Small intestine (tissue), 7 donors: ENCODE measurements at regions not wholly inside any gene's neighbourhood (a gene's known extent, or its start where the extent isn't known, plus 50 kb on each side); places are given as distances from the start of the nearest gene placed in this dataset.

Source experiments
- DNase-seq, 2 donors: peaks; one replicate each; pipeline versions ENCODE4 v3.0.0 to v3.0.0-alpha.2; 2013
- FAIRE-seq: peaks from 2 replicates; lab custom pipeline; 2012; peaks lifted over from hg19 to GRCh38; lab: Jason Lieb, UNC
- H3K27ac ChIP-seq, 3 donors: one replicate each; pipeline ENCODE4 v1.5.1; 2013; ENCODE audit warnings: low read length in 2 of 3, mild to moderate bottlenecking in 2 of 3, control low read depth in 1 of 3, inconsistent platforms in 1 of 3, low read depth in 1 of 3, moderate library complexity in 1 of 3
- H3K27me3 ChIP-seq, 3 donors: one replicate each; pipeline ENCODE4 v1.6.1; 2013; ENCODE audit warnings: low read length in 3 of 3, inconsistent platforms in 1 of 3; ENCODE audit not compliant: control insufficient read depth in 3 of 3, insufficient read depth in 3 of 3
- H3K36me3 ChIP-seq, 3 donors: one replicate each; pipeline ENCODE4 v1.6.1; 2013; ENCODE audit warnings: low read length in 3 of 3, inconsistent platforms in 1 of 3, low read depth in 1 of 3, mild to moderate bottlenecking in 1 of 3, moderate library complexity in 1 of 3; ENCODE audit not compliant: control insufficient read depth in 3 of 3, insufficient read depth in 2 of 3
- H3K4me1 ChIP-seq, 3 donors: one replicate each; pipeline ENCODE4 v1.6.1; 2013; ENCODE audit warnings: low read length in 2 of 3, inconsistent platforms in 1 of 3, low read depth in 1 of 3, mild to moderate bottlenecking in 1 of 3, moderate library complexity in 1 of 3; ENCODE audit not compliant: control insufficient read depth in 3 of 3, insufficient read depth in 2 of 3
- H3K4me3 ChIP-seq, 3 donors: one replicate each; pipeline ENCODE4 v1.5.1; 2013; ENCODE audit warnings: low read length in 3 of 3, control low read depth in 1 of 3, inconsistent platforms in 1 of 3, low read depth in 1 of 3, mild to moderate bottlenecking in 1 of 3, moderate library complexity in 1 of 3
- H3K9me3 ChIP-seq, 2 donors: one replicate each; pipeline ENCODE4 v1.6.1; 2013; ENCODE audit warnings: low read depth in 1 of 2, low read length in 1 of 2; ENCODE audit not compliant: control insufficient read depth in 2 of 2, insufficient read depth in 1 of 2
- WGBS, 3 donors: extraction: QIAGEN DNeasy Blood & Tissue Kit; methylation state at CpG; one replicate each; pipeline ENCODE4 v1.1.7; 2013; 5-methylcytosine and 5-hydroxymethylcytosine counted together
- donor health status: healthy with polysubstance abuse.
- donor health status: control.
- donor health status: control.
- donor health status: Bipolar disorder and iron deficiency.
- donor health status: healthy.

DNA sequence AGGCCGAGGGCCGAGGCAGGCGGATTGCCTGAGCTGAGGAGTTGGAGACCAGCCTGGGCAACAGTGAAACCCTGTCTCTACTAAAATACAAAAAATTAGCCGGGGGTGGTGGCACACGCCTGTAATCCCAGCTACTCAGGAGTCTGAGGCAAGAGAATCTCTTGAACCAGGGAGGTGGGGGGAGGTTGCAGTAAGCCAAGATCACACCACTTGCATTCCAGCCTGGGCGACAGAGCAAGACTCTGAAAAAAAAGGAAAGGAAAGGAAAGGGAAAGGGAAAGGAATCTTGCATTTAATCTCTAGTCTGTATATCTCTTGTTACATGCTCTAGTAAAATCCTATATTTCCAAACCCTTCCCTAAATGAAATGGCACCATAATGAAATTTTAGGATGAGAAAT is 328.3 kb upstream of the ADGRL2 start:
- H3K27me3 ChIP-seq = no peaks in the 10 kb centered on the region
- no peak overlapping the region for H3K4me3 ChIP-seq
- no peak overlapping the region for H3K27ac ChIP-seq
- H3K4me1 ChIP-seq = no peaks in the 10 kb centered on the region
- FAIRE-seq (no peak), DNase-seq (no peak)
- no peaks in the 10 kb centered on the region for H3K9me3 ChIP-seq
- H3K36me3 ChIP-seq = no peaks in the 10 kb centered on the region
- 86 to 93% (median 92%) methylated on average over 6 of the region's 6 CpGs for whole genome bisulfite sequencing, 3 donors

DNA sequence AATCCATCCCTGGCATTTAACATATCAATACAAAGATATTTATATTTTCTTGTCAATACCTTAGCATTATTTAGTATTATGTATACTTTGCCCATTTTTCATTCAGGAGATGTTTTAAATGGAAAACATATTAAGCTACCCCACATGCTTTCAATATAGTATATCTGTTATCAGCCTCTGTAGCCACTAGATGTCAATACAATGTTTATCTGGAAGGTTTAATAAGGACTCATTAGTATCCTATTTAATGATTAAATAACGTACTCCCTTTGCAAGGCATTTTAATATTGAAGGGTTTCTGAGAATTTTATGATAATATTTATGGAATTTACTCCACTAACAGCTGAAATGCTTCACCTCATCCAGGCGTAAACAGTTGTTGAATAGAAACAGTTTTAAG is 329.5 kb upstream of the ADGRL2 start:
- no peak for DNase-seq
- Histone ChIP-seq H3K4me1 (no peaks in the 10 kb centered on the region), H3K27me3 (no peaks in the 10 kb centered on the region), H3K9me3 (no peaks in the 10 kb centered on the region), H3K4me3 (no peak overlapping the region), H3K36me3 (no peaks in the 10 kb centered on the region), H3K27ac (no peak overlapping the region)
- no peak for FAIRE-seq
- WGBS, 3 donors = 70 to 74% (median 70%) methylated on average over 2 of the region's 2 CpGs

DNA sequence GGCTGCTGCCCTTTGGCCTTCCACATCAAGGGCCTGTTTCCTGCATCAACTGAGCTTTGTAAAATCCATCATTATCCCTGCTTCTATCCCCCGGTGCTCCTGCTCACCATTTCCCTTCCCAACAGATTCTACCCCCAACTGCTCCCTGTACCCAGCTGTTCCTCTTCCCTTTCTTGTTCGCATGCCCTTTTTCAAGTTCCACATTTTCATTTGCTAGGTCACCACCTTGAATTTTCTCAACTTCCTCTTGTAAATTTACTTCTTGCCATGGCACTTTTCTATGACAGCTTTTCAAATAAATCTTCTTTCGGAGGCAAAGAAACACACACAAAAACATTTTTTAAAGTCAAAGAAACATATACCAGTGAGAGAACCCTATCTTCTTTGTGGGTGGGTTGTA is 330.5 kb upstream of the ADGRL2 start:
- Histone ChIP-seq H3K4me3 (no peak overlapping the region), H3K4me1 (no peaks in the 10 kb centered on the region), H3K27ac (no peak overlapping the region), H3K9me3 (no peaks in the 10 kb centered on the region), H3K27me3 (no peaks in the 10 kb centered on the region), H3K36me3 (no peaks in the 10 kb centered on the region)
- DNase-seq (no peak), FAIRE-seq (no peak)
- WGBS, 3 donors = 67 to 81% (median 78%) methylated on average over 3 of the region's 3 CpGs

DNA sequence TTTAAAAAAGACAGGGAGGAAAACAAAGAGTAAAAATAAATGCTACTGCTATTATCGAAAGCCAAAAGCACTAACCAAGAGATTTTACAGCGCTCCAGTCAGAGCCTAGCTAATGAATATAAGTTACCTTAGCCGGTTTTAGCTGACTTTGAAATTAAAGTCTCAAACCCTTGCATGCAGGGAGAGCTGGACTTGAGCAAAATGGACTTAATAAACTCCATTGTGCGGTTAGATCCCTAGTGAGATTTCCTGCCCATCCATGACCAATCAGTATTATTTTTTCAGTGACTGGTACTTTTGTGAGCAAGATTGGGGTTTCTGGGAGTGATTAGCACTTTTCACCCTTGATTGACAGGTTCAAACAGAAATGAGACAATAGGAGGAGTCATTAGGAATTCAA is 333.4 kb upstream of the ADGRL2 start:
- Histone ChIP-seq H3K4me3 (no peak overlapping the region), H3K27me3 (no peaks in the 10 kb centered on the region), H3K4me1 (no peaks in the 10 kb centered on the region), H3K9me3 (no peaks in the 10 kb centered on the region), H3K36me3 (no peaks in the 10 kb centered on the region), H3K27ac (no peak overlapping the region)
- FAIRE-seq (no peak), DNase-seq (no peak)
- WGBS, 3 donors = 89 to 94% (median 92%) methylated on average over 4 of the region's 4 CpGs

DNA sequence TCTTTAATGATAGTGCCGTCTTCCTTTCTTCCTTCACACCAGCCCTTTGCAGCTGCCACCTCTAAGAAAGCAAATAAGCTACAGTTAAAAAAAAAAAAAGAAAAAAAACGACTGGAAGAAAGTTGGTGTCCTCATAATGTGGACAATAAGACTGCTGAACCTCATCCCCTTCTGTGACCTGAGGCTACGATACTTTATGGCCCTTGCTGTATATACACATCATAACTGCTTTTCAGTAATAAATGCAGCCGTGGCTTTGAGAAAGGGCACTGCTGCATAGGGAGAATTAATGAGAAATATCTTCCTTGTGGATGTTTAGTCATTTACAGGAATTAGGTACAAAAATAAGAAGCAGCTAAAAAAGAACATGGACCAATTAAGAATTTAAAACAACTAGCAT is 333.8 kb upstream of the ADGRL2 start:
- Histone ChIP-seq H3K9me3 (peaks cover 0 to 2% of the 10 kb centered on the region in 2 donors), H3K4me3 (no peak overlapping the region), H3K27ac (no peak overlapping the region), H3K27me3 (no peaks in the 10 kb centered on the region), H3K36me3 (no peaks in the 10 kb centered on the region), H3K4me1 (no peaks in the 10 kb centered on the region)
- FAIRE-seq (no peak), DNase-seq (peak in 1 of 2 donors; percentile 36)
- 12 to 61% (median 28%) methylated on average over 4 of the region's 4 CpGs for WGBS, 3 donors

DNA sequence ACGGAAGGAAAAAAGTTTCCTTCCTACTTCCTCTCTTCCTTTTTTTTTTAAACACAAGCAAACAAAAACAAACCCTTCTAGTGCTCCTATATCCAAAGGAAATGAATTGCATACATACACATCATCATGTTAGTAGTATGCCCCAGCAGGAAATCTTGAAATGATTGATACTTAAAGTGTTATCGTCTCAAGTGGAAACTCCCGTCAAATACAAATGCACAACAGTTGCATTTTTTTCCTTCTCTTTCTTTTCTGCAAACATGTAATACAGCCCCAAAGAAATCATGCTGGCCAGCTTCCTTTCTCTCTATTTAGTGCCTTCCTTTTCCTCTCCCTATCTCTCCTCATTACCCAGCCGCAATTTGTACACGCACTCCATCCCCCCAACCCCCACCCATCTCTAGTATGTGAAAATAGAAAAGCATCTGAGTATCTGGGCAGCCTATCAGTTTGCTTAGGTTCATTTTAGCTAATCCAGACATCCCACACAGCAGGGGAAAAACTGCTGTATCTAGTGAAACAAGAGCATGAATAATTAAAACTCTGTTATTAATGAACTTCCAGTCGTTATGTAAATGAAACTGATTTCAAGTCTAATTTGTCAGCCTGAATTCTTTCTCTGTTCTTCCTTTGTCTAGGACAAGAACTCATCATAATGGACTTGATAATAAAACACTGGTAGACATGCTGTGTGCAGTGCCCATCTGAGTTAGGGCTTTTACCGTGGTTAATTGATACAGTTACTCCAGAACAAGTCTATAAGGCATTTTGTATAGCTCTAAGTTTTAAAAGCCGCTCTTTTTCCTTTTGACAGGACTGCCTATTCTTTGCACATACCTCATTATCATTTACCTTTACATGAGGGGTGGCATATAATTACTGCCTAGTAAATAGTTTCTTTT is 336.5 kb upstream of the ADGRL2 start:
- FAIRE-seq = no peak
- no peak overlapping the region for H3K27ac ChIP-seq
- peaks cover 0 to 4% of the 10 kb centered on the region in 2 donors for H3K9me3 ChIP-seq
- H3K36me3 ChIP-seq = no peaks in the 10 kb centered on the region
- 59 to 88% (median 79%) methylated on average over 8 of the region's 8 CpGs for WGBS, 3 donors
- no peak for DNase-seq
- H3K4me3 ChIP-seq = no peak overlapping the region
- H3K4me1 ChIP-seq = no peaks in the 10 kb centered on the region
- H3K27me3 ChIP-seq = no peaks in the 10 kb centered on the region

DNA sequence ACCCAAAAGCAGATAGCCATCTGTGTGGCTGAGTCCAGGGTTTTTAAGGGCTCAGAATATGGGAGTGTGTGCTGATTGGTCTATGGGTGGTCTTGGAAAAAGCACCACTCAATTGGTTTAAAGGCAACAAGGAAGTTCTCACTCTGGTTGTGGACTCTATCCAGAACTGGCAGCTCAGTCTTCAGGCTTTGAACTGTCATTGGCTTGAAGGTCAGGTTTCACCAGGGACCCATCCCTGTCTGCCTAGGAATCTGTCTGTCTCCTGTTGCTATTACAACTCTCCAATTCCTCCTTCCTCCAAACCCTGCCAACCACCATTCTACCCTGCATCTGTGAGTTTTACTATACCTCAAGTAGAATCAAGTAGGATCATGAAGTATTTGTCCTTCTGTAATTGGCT is 341.7 kb upstream of the ADGRL2 start:
- Histone ChIP-seq H3K27me3 (no peaks in the 10 kb centered on the region), H3K4me1 (no peaks in the 10 kb centered on the region), H3K27ac (no peak overlapping the region), H3K9me3 (peaks cover 0 to 4% of the 10 kb centered on the region in 2 donors), H3K4me3 (no peak overlapping the region), H3K36me3 (no peaks in the 10 kb centered on the region)
- FAIRE-seq (no peak), DNase-seq (no peak)

DNA sequence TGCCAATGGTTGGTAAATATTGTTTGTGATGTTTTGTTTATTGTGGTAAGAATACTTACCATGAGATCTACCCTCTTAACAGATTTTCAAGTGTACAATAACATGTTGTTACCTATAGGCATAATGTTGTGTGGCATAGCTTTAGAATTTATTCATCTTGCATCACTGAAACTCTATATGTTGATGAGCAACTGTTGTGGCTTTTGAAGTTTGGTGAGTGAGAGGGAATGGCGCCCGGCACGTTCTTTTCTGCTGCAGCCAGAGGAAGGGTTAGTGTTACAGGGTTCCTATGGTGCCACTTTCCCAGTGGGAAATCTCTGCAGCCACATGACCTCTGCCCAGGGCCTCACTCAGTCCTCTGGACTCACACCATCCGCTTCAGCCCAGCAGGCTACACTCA is 342.5 kb upstream of the ADGRL2 start:
- DNase-seq (no peak), FAIRE-seq (no peak)
- H3K36me3 ChIP-seq = no peaks in the 10 kb centered on the region
- H3K27me3 ChIP-seq = no peaks in the 10 kb centered on the region
- H3K4me1 ChIP-seq = peaks cover 0 to 5% (median 0%) of the 10 kb centered on the region in 3 donors
- 69 to 92% (median 71%) methylated on average over 4 of the region's 4 CpGs for WGBS, 3 donors
- H3K27ac ChIP-seq = no peak overlapping the region
- peaks cover 0 to 4% of the 10 kb centered on the region in 2 donors for H3K9me3 ChIP-seq
- no peak overlapping the region for H3K4me3 ChIP-seq

DNA sequence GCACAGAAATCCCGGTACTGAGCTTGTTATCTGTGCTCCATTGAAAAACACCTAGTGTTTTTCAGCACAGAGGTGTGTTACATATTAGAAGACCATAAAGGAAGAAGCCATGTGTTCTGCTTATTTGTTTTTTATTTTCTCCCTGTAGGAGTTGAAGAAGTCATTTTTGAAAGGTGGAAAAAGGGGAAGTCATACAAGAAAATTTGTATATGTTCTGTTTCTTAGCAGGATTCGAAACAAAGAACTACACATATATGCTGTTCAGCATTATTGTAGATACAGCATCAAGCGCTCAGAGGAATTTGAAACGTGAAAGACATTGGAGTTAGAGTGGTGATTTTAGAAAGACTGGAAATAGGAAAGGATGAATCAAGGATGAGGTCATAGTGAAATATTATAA is 345.3 kb upstream of the ADGRL2 start:
- no peaks in the 10 kb centered on the region for H3K36me3 ChIP-seq
- no peak for FAIRE-seq
- WGBS, 3 donors = 85 to 90% (median 86%) methylated on average over 4 of the region's 4 CpGs

More for the DNA sequence above, 345.3 kb upstream of the ADGRL2 start:
- no peak for DNase-seq
- Histone ChIP-seq H3K9me3 (no peaks in the 10 kb centered on the region), H3K4me3 (no peak overlapping the region), H3K27me3 (no peaks in the 10 kb centered on the region), H3K4me1 (peaks cover 0 to 5% (median 0%) of the 10 kb centered on the region in 3 donors), H3K27ac (no peak overlapping the region)
